HL-60 (cell line): ENCODE measurements at regions not wholly inside any gene's neighbourhood (a gene's known extent, or its start where the extent isn't known, plus 50 kb on each side); places are given as distances from the start of the nearest gene placed in this dataset.

Source experiments
- REST ChIP-seq: IDR thresholded peaks from 2 replicates; pipeline ENCODE4 v1.6.1; 2012; ENCODE audit warnings: low read depth; ENCODE audit not compliant: insufficient replicate concordance
- TF ChIP-seq, protein P1 (sequence below): IDR thresholded peaks from one replicate; pipeline ENCODE4 v1.5.1; 2011; ENCODE audit warnings: low read length, control low read depth, inconsistent platforms; ENCODE audit not compliant: insufficient read depth

DNA sequence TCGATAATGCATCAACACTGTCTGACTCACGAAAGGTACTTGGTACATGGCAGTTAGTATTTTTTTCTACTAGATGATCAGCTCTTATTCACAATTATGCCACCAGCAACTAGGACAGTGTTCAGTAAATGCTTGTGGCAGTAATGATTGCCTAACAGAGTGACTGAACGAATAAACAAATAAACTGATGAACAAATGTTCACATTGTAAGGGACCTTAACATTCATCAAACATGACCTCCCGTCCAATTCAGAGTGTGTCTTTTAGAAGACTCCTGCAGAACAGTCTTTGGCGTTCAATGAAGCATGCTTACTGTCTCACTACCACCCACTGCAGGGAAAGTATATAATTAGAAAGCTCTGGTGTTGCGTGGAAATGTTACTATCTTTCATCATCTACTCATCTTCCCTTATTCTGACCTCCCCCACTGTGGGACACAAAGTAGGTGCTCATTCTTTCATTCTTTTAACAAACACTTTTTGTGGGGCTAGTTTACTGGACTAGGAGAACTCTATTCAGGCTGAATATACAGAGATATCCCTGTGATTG lies 319.3 kb downstream of the RAB28 start:
- TF ChIP-seq, protein P1, sequence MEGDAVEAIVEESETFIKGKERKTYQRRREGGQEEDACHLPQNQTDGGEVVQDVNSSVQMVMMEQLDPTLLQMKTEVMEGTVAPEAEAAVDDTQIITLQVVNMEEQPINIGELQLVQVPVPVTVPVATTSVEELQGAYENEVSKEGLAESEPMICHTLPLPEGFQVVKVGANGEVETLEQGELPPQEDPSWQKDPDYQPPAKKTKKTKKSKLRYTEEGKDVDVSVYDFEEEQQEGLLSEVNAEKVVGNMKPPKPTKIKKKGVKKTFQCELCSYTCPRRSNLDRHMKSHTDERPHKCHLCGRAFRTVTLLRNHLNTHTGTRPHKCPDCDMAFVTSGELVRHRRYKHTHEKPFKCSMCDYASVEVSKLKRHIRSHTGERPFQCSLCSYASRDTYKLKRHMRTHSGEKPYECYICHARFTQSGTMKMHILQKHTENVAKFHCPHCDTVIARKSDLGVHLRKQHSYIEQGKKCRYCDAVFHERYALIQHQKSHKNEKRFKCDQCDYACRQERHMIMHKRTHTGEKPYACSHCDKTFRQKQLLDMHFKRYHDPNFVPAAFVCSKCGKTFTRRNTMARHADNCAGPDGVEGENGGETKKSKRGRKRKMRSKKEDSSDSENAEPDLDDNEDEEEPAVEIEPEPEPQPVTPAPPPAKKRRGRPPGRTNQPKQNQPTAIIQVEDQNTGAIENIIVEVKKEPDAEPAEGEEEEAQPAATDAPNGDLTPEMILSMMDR, result no peak
- TF ChIP-seq REST, result no peak
